Left cardiac atrium (tissue), 4 donors: ENCODE measurements at regions not wholly inside any gene's neighbourhood (a gene's known extent, or its start where the extent isn't known, plus 50 kb on each side); places are given as distances from the start of the nearest gene placed in this dataset.

Experiments used
- ATAC-seq, 2 donors: fragments of 200-7000 bp; cut with Tn5 transposase; one replicate each; pipeline ENCODE4 v1.9.1; 2020; ENCODE audit warnings: mild to moderate bottlenecking in 2 of 2, moderate library complexity in 2 of 2
- DNase-seq: peaks from one replicate; pipeline ENCODE4 v3.0.0-alpha.2; 2020
- intact Hi-C, 2 donors: fragments of 100-400 bp; cut with DNase I; formaldehyde crosslinking; loops; one replicate each; pipeline versions ENCODE4 v1.14.1 to v1.15.1; 2022 to 2023
- donor health status: DM: no; HTN: yes; CAD: no.
- donor health status: DM: no; HTN: yes; CAD: no; lungs with severe emphysema.
- donor health status: DM: yes; HTN: yes; CAD: no.
- donor health status: Dilated cardiomyopathy.

GRCh38 chr5:74340476-74340875 is 300.1 kb downstream of the ENC1 start:
- DNase-seq (no peak), ATAC-seq (no peak)
- intact Hi-C loops, result no loop called here

- intact Hi-C loops, result no loop called here
- ATAC-seq (peak in 1 of 2 donors; percentile 56), DNase-seq (no peak)
These were observed 302.6 kb downstream of the ENC1 start for GRCh38 chr5:74337984-74338310.

- ATAC-seq (peak in 1 of 2 donors; percentile 30), DNase-seq (no peak)
- intact Hi-C loops, result no loop called here
These were observed 303.1 kb downstream of the ENC1 start for GRCh38 chr5:74337254-74337983.

GRCh38 chr5:74336297-74336696 is 304.2 kb downstream of the ENC1 start:
- intact Hi-C loops, result no loop called here
- ATAC-seq (no peak), DNase-seq (no peak)

- intact Hi-C loops, result no loop called here
- DNase-seq (no peak), ATAC-seq (no peak)
These were observed 305.7 kb downstream of the ENC1 start for GRCh38 chr5:74334762-74335384.

GRCh38 chr5:74334062-74334761 is 306.3 kb downstream of the ENC1 start:
- intact Hi-C loops, result no loop called here
- no peak for DNase-seq
- no peak for ATAC-seq

GRCh38 chr5:74333430-74333829 is 307.1 kb downstream of the ENC1 start:
- ATAC-seq, result no peak
- intact Hi-C loops, result no loop called here

GRCh38 chr5:74332682-74333081 is 307.8 kb downstream of the ENC1 start:
- intact Hi-C loops, result no loop called here
- ATAC-seq (no peak), DNase-seq (no peak)

More at GRCh38 chr5:74333430-74333829, 307.1 kb downstream of the ENC1 start:
- DNase-seq, result no peak

GRCh38 chr5:74332006-74332405 is 308.5 kb downstream of the ENC1 start:
- no peak for ATAC-seq
- no peak for DNase-seq
- intact Hi-C loops, result no loop called here

- ATAC-seq, result no peak
- no peak for DNase-seq
- intact Hi-C loops, result no loop called here
These were observed 312.3 kb downstream of the ENC1 start for GRCh38 chr5:74328221-74328630.

GRCh38 chr5:74327339-74327685 is 313.2 kb downstream of the ENC1 start:
- intact Hi-C loops, result no loop called here
- DNase-seq (no peak), ATAC-seq (no peak)

- intact Hi-C loops, result no loop called here
- peak in 1 of 2 donors; percentile 65 for ATAC-seq
- no peak for DNase-seq
These were observed 313.8 kb downstream of the ENC1 start for GRCh38 chr5:74326571-74327338.

GRCh38 chr5:74325866-74326265 is 314.7 kb downstream of the ENC1 start:
- no peak for DNase-seq
- intact Hi-C loops, result no loop called here
- ATAC-seq, result no peak

GRCh38 chr5:74324556-74324955 is 316.0 kb downstream of the ENC1 start:
- no peak for ATAC-seq
- intact Hi-C loops, result no loop called here

GRCh38 chr5:74322944-74323343 is 317.6 kb downstream of the ENC1 start:
- intact Hi-C loops, result no loop called here
- DNase-seq (no peak), ATAC-seq (no peak)

More at GRCh38 chr5:74324556-74324955, 316.0 kb downstream of the ENC1 start:
- DNase-seq, result no peak

- ATAC-seq (no peak), DNase-seq (no peak)
- intact Hi-C loops, result no loop called here
These were observed 318.3 kb downstream of the ENC1 start for GRCh38 chr5:74322191-74322590.

GRCh38 chr5:74321326-74321725 is 319.2 kb downstream of the ENC1 start:
- ATAC-seq (no peak), DNase-seq (no peak)
- intact Hi-C loops, result no loop called here

GRCh38 chr5:74320526-74320925 is 320.0 kb downstream of the ENC1 start:
- no peak for DNase-seq
- no peak for ATAC-seq
- intact Hi-C loops, result no loop called here

GRCh38 chr5:74319076-74319475 is 321.5 kb downstream of the ENC1 start:
- no peak for ATAC-seq
- DNase-seq, result no peak
- intact Hi-C loops, result no loop called here

- DNase-seq, result no peak
- ATAC-seq, result peak in 1 of 2 donors; percentile 90
- intact Hi-C loops, result no loop called here
These were observed 324.4 kb downstream of the ENC1 start for GRCh38 chr5:74316064-74316603.
